ENCODE measurements at regions not wholly inside any gene's neighbourhood (a gene's known extent, or its start where the extent isn't known, plus 50 kb on each side); places are given as distances from the start of the nearest gene placed in this dataset.

GRCh38 chr6:85066266-85066665, 301.9 kb upstream of the TBX18 start:
- Histone ChIP-seq H3K4me1 (no peaks in the 10 kb centered on the region), H3K27me3 (no peaks in the 10 kb centered on the region), H3K9me3 (no peaks in the 10 kb centered on the region), H3K36me3 (no peaks in the 10 kb centered on the region), H3K4me3 (no peak overlapping the region), H3K27ac (no peak overlapping the region)
- WGBS, 2 donors = 52 to 62% methylated on average over 5 of the region's 5 CpGs
- TF ChIP-seq POLR2A (IDR thresholded peaks at IDR 0.05) = no peak
- DNase-seq = no peak
- intact Hi-C loops (cut with DNase I) = no loop called here

GRCh38 chr6:85065831-85066230, 301.4 kb upstream of the TBX18 start:
- Histone ChIP-seq H3K27me3 (no peaks in the 10 kb centered on the region), H3K4me3 (no peak overlapping the region)

GRCh38 chr6:85063611-85064010, 299.2 kb upstream of the TBX18 start:
- Histone ChIP-seq H3K36me3 (no peaks in the 10 kb centered on the region), H3K4me3 (no peak overlapping the region), H3K9me3 (no peaks in the 10 kb centered on the region), H3K27ac (no peak overlapping the region), H3K4me1 (no peaks in the 10 kb centered on the region), H3K27me3 (no peaks in the 10 kb centered on the region)
- DNase-seq = no peak
- no peak for TF ChIP-seq EP300 (IDR thresholded peaks at IDR 0.05)
- no peak for TF ChIP-seq POLR2AphosphoS5 (IDR thresholded peaks at IDR 0.05)
- no peak for TF ChIP-seq CTCF (IDR thresholded peaks at IDR 0.05)
- TF ChIP-seq POLR2A (IDR thresholded peaks at IDR 0.05) = no peak
- intact Hi-C loops (cut with DNase I) = no loop called here
- 35 to 56% methylated on average over 4 of the region's 4 CpGs for WGBS, 2 donors

More at GRCh38 chr6:85065831-85066230, 301.4 kb upstream of the TBX18 start:
- no peak for TF ChIP-seq POLR2AphosphoS5 (IDR thresholded peaks at IDR 0.05)
- TF ChIP-seq EP300 (IDR thresholded peaks at IDR 0.05) = no peak
- no peak for TF ChIP-seq CTCF (IDR thresholded peaks at IDR 0.05)
- no peak for TF ChIP-seq POLR2A (IDR thresholded peaks at IDR 0.05)
- intact Hi-C loops (cut with DNase I) = no loop called here
- Histone ChIP-seq H3K9me3 (no peaks in the 10 kb centered on the region), H3K36me3 (no peaks in the 10 kb centered on the region), H3K27ac (no peak overlapping the region), H3K4me1 (no peaks in the 10 kb centered on the region)
- no peak for DNase-seq

- Histone ChIP-seq H3K4me1 (no peaks in the 10 kb centered on the region), H3K27ac (no peak overlapping the region), H3K9me3 (no peaks in the 10 kb centered on the region), H3K36me3 (no peaks in the 10 kb centered on the region), H3K4me3 (no peak overlapping the region), H3K27me3 (no peaks in the 10 kb centered on the region)
- no peak for TF ChIP-seq POLR2A (IDR thresholded peaks at IDR 0.05)
- no peak for TF ChIP-seq POLR2AphosphoS5 (IDR thresholded peaks at IDR 0.05)
- no peak for TF ChIP-seq EP300 (IDR thresholded peaks at IDR 0.05)
- TF ChIP-seq CTCF (IDR thresholded peaks at IDR 0.05) = no peak
- WGBS, 2 donors = 69 to 85% methylated on average over 2 of the region's 2 CpGs
- intact Hi-C loops (cut with DNase I) = no loop called here
- DNase-seq = no peak
These were observed 298.5 kb upstream of the TBX18 start for GRCh38 chr6:85062884-85063283.

GRCh38 chr6:85058806-85059205, 294.4 kb upstream of the TBX18 start:
- WGBS, 2 donors = 17 to 52% methylated on average over 2 of the region's 2 CpGs
- no peaks in the 10 kb centered on the region for H3K4me1 ChIP-seq
- no peaks in the 10 kb centered on the region for H3K9me3 ChIP-seq
- TF ChIP-seq EP300 (IDR thresholded peaks at IDR 0.05) (no peak), CTCF (IDR thresholded peaks at IDR 0.05) (no peak), POLR2AphosphoS5 (IDR thresholded peaks at IDR 0.05) (no peak), POLR2A (IDR thresholded peaks at IDR 0.05) (no peak)
- H3K27ac ChIP-seq = no peak overlapping the region
- intact Hi-C loops (cut with DNase I) = no loop called here
- no peaks in the 10 kb centered on the region for H3K36me3 ChIP-seq
- DNase-seq = no peak
- no peak overlapping the region for H3K4me3 ChIP-seq
- no peaks in the 10 kb centered on the region for H3K27me3 ChIP-seq

Measured in sigmoid colon (tissue), 6 donors.